MM.1S (cell line): ENCODE measurements at regions not wholly inside any gene's neighbourhood (a gene's known extent, or its start where the extent isn't known, plus 50 kb on each side); places are given as distances from the start of the nearest gene placed in this dataset.

ENCODE experiments used
- DNase-seq: peaks from one replicate; pipeline ENCODE4 v3.0.0-alpha.2; 2015
- H2AFZ ChIP-seq: fragments of 300-600 bp; sonication (generic); 2 replicates; pipeline ENCODE4 v1.6.0; 2016; ENCODE audit warnings: antibody characterized with exemption, low read length
- H3F3A ChIP-seq: fragments of 300-600 bp; sonication (generic); 2 replicates; pipeline ENCODE4 v1.6.1; 2016; ENCODE audit warnings: mild to moderate bottlenecking, antibody characterized with exemption, low read length, moderate library complexity, mixed read lengths; ENCODE audit not compliant: insufficient read depth
- H3K27ac ChIP-seq: fragments of 300-600 bp; sonication (generic); 2 replicates; pipeline ENCODE4 v1.5.1; 2016; ENCODE audit warnings: mild to moderate bottlenecking, low read length
- H3K27me3 ChIP-seq: fragments of 300-600 bp; sonication (generic); replicated peaks from 2 replicates; pipeline ENCODE4 v1.6.0; 2016; ENCODE audit warnings: low read length; ENCODE audit not compliant: insufficient read depth
- H3K36me3 ChIP-seq: fragments of 300-600 bp; sonication (generic); replicated peaks from 2 replicates; pipeline ENCODE4 v1.6.1; 2016; ENCODE audit warnings: mild to moderate bottlenecking, low read length, mixed read lengths; ENCODE audit not compliant: insufficient read depth
- H3K4me1 ChIP-seq: fragments of 300-600 bp; sonication (generic); 2 replicates; pipeline ENCODE4 v1.6.1; 2016; ENCODE audit warnings: low read length, mixed read lengths
- H3K4me2 ChIP-seq: fragments of 300-600 bp; sonication (generic); 2 replicates; pipeline ENCODE4 v1.6.0; 2016; ENCODE audit warnings: low read depth, low read length
- H3K4me3 ChIP-seq: fragments of 300-600 bp; sonication (generic); 2 replicates; pipeline ENCODE4 v1.5.1; 2016; ENCODE audit warnings: low read length, mixed read lengths
- H3K79me2 ChIP-seq: fragments of 300-600 bp; sonication (generic); 2 replicates; pipeline ENCODE4 v1.6.1; 2016; ENCODE audit warnings: mixed run types, low read length, mixed read lengths
- H3K9ac ChIP-seq: fragments of 300-600 bp; sonication (generic); 2 replicates; pipeline ENCODE4 v1.6.1; 2016; ENCODE audit warnings: low read length, mixed read lengths
- H3K9me2 ChIP-seq: fragments of 300-600 bp; sonication (generic); replicated peaks from 2 replicates; pipeline ENCODE4 v1.6.1; 2016; ENCODE audit warnings: mild to moderate bottlenecking, low read length, mixed read lengths; ENCODE audit not compliant: insufficient read depth
- H3K9me3 ChIP-seq: fragments of 300-600 bp; sonication (generic); replicated peaks from 2 replicates; pipeline ENCODE4 v1.6.1; 2016; ENCODE audit warnings: mild to moderate bottlenecking, low read length, mixed read lengths; ENCODE audit not compliant: insufficient read depth
- H4K20me1 ChIP-seq: fragments of 300-600 bp; sonication (generic); 2 replicates; pipeline ENCODE4 v1.6.1; 2016; ENCODE audit warnings: mild to moderate bottlenecking, low read length, moderate library complexity, mixed read lengths; ENCODE audit not compliant: insufficient read depth
- EZH2 ChIP-seq: fragments of 300-600 bp; sonication (generic); optimal IDR thresholded peaks from 2 replicates; pipeline ENCODE3; 2017; ENCODE audit warnings: low read depth, mild to moderate bottlenecking, antibody characterized with exemption, low read length, mixed read lengths
- EZH2phosphoT487 ChIP-seq: fragments of 300-600 bp; sonication (generic); IDR thresholded peaks from 2 replicates; pipeline ENCODE4 v1.6.1; 2018; ENCODE audit warnings: antibody characterized with exemption, low read length
- TF ChIP-seq, protein P1 (sequence below): fragments of 300-600 bp; sonication (generic); IDR thresholded peaks from 2 replicates; pipeline ENCODE4 v1.5.1; 2016; ENCODE audit warnings: antibody characterized with exemption, low read length, mixed read lengths

DNA sequence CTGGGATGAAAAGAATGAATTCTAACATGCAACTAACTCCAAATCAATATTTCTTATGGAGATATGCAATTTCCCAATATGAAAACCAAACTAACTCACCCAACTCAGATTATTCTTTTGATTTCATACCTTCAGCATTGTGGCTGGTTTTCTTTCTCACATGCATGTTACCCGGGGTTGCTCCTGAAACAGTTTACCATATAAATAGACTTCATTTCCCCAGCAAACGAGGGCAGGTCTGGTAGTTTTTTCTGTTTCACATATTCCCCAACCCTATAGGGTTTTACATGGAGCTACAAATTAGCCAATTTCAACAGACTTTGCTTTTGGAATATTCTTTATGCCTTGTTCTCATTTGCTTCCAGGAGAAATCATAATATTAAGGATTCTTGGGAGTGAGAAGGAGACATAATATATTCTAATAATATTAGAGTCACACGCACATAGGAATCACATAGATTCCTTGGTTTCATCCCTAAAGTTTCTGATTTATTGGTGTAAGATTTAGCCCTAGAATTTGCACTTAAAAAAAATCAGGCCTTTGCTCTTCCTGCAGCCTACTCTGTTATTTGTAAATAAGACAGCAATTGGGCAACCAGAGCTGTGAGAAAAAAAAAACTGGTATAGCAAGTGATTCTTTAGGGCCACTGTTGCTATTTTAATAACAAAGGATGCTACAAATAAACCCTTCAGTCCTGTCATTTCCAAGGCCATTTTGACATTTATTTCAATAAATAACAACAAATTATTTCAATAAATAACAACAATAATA, 60.3 kb upstream of the FAM20A start:
- no peaks in the 10 kb centered on the region for H3K36me3 ChIP-seq
- DNase-seq = no peak
- H3K27me3 ChIP-seq = no peaks in the 10 kb centered on the region
- no peak overlapping the region for H3K9ac ChIP-seq
- H3K79me2 ChIP-seq = no peaks in the 10 kb centered on the region
- H4K20me1 ChIP-seq = no peaks in the 10 kb centered on the region
- no peak overlapping the region for H2AFZ ChIP-seq
- no peak overlapping the region for H3K27ac ChIP-seq
- no peaks in the 10 kb centered on the region for H3K9me3 ChIP-seq
- no peak overlapping the region for H3K4me3 ChIP-seq
- TF ChIP-seq, protein P1, sequence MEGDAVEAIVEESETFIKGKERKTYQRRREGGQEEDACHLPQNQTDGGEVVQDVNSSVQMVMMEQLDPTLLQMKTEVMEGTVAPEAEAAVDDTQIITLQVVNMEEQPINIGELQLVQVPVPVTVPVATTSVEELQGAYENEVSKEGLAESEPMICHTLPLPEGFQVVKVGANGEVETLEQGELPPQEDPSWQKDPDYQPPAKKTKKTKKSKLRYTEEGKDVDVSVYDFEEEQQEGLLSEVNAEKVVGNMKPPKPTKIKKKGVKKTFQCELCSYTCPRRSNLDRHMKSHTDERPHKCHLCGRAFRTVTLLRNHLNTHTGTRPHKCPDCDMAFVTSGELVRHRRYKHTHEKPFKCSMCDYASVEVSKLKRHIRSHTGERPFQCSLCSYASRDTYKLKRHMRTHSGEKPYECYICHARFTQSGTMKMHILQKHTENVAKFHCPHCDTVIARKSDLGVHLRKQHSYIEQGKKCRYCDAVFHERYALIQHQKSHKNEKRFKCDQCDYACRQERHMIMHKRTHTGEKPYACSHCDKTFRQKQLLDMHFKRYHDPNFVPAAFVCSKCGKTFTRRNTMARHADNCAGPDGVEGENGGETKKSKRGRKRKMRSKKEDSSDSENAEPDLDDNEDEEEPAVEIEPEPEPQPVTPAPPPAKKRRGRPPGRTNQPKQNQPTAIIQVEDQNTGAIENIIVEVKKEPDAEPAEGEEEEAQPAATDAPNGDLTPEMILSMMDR = no peak
- TF ChIP-seq EZH2 (no peak), EZH2phosphoT487 (no peak)
- H3K4me1 ChIP-seq = no peaks in the 10 kb centered on the region
- no peaks in the 10 kb centered on the region for H3K9me2 ChIP-seq
- no peak overlapping the region for H3K4me2 ChIP-seq
- no peaks in the 10 kb centered on the region for H3F3A ChIP-seq

DNA sequence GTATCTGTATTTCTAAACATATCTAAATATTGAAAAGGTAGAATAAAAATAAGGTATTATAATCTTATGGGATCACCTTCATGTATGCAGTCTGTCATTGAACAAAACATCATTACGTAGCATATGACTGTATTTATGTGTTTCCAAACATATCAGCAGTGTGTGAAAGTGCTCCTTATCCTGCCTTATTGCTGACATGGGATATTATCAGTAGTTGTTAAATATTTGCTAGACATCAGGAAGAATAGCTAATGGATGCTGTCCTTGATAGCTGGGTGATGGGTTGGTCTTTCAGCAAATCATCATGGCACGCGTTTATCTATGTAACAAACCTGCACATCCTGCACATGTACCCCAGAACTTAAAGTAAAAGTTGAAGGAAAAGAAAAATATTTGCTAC, 59.1 kb upstream of the FAM20A start:
- H2AFZ ChIP-seq = no peak overlapping the region
- TF ChIP-seq EZH2 = no peak
- TF ChIP-seq, protein P1 = no peak
- TF ChIP-seq EZH2phosphoT487 = no peak
- H3K9me3 ChIP-seq = no peaks in the 10 kb centered on the region
- no peaks in the 10 kb centered on the region for H3K27me3 ChIP-seq
- no peak overlapping the region for H3K4me3 ChIP-seq
- H3K27ac ChIP-seq = no peak overlapping the region
- H3K4me2 ChIP-seq = no peak overlapping the region
- no peaks in the 10 kb centered on the region for H3K9me2 ChIP-seq
- H3K79me2 ChIP-seq = no peaks in the 10 kb centered on the region
- no peaks in the 10 kb centered on the region for H3K36me3 ChIP-seq
- no peak overlapping the region for H3K9ac ChIP-seq
- H4K20me1 ChIP-seq = no peaks in the 10 kb centered on the region
- no peaks in the 10 kb centered on the region for H3K4me1 ChIP-seq
- no peak for DNase-seq
- no peaks in the 10 kb centered on the region for H3F3A ChIP-seq

DNA sequence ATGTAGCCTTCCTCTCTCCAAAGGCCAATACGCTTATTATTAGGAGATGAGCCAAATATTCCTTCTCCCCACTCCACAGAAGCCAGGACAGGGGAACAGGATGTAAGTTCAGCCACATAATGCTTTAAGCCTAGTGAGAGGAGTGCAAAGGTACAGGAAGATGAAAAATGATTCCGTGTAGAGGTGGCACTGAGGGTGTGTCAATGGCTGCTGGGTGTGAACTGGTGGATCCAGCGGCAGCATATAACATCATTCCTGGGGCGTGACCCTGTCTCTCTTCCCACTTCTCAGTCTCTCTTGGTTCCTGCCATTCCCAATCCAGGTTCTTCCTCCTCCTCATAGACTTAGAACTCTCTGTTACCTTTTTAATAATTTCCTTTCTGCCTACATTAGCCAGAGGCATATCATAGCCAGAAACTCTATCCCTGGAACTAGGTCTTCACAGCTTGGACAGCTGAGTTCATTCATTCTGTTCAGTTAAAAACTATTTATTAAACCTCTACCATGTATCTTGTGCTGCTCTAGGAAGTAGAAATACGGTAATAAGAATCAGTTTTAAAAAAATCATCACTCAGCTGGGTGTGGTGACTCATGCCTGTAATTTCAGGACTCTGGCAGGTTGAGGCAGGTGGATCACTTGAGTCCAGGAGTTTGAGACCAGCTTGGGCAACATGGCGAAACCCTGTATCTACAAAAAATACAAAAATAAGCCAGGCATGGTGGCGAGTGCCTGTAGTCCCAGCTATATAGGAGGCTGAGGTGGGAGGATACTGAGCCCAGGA, 58.0 kb upstream of the FAM20A start:
- Histone ChIP-seq H2AFZ (no peak overlapping the region), H3K9me2 (no peaks in the 10 kb centered on the region), H3F3A (no peaks in the 10 kb centered on the region), H3K27ac (no peak overlapping the region), H3K9ac (no peak overlapping the region), H3K4me2 (no peak overlapping the region), H4K20me1 (no peaks in the 10 kb centered on the region), H3K79me2 (no peaks in the 10 kb centered on the region), H3K4me1 (no peaks in the 10 kb centered on the region), H3K27me3 (no peaks in the 10 kb centered on the region), H3K9me3 (no peaks in the 10 kb centered on the region), H3K36me3 (no peaks in the 10 kb centered on the region), H3K4me3 (no peak overlapping the region)
- no peak for TF ChIP-seq EZH2
- DNase-seq = no peak

DNA sequence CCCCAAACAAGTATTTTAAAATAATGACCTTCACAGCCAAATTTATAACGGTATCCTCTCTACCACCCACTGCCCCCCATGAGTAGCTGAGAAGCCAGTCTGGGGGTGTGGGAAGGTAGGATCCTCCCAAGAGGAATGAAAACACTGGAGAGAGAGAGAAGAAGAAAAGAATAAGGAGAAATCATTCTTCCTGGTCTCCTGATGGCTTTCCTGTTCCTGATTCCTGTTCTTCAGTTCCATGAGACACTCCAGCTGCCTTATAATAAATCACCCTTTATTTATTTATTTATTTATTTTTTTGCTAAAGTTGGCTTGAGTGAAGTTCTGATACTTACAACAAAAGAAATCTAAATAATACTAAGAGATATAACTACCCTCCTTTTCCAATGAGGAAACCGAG, 56.4 kb upstream of the FAM20A start:
- Histone ChIP-seq H3K4me3 (no peak overlapping the region), H3F3A (no peaks in the 10 kb centered on the region), H3K9me2 (no peaks in the 10 kb centered on the region), H3K27me3 (no peaks in the 10 kb centered on the region), H3K79me2 (no peaks in the 10 kb centered on the region), H4K20me1 (no peaks in the 10 kb centered on the region), H3K9me3 (no peaks in the 10 kb centered on the region), H3K27ac (no peak overlapping the region), H3K9ac (no peak overlapping the region), H3K4me2 (no peak overlapping the region), H3K4me1 (no peaks in the 10 kb centered on the region), H2AFZ (no peak overlapping the region), H3K36me3 (no peaks in the 10 kb centered on the region)
- no peak for DNase-seq
- TF ChIP-seq, protein P1 = no peak
- TF ChIP-seq EZH2phosphoT487 = no peak
- TF ChIP-seq EZH2 = no peak
